Right cardiac atrium (tissue), 5 donors: ENCODE measurements at regions not wholly inside any gene's neighbourhood (a gene's known extent, or its start where the extent isn't known, plus 50 kb on each side); places are given as distances from the start of the nearest gene placed in this dataset.
A peak's percentile ranks its signal among the peaks of the same experiment; 100 is the strongest.

Source experiments
- ATAC-seq, 2 donors: fragments of 200-7000 bp; cut with Tn5 transposase; one replicate each; pipeline versions ENCODE4 v1.8.0 to v1.9.1; 2020; ENCODE audit warnings: moderate library complexity in 2 of 2, mild to moderate bottlenecking in 1 of 2
- DNase-seq, 3 donors: peaks; one replicate each; pipeline ENCODE4 v3.0.0-alpha.2; 2020
- H3K27ac ChIP-seq: one replicate; pipeline ENCODE4 v1.5.1; 2013; ENCODE audit warnings: mild to moderate bottlenecking, low read length, control low read depth, moderate library complexity
- H3K27me3 ChIP-seq: one replicate; pipeline ENCODE4 v1.6.1; 2013; ENCODE audit not compliant: control insufficient read depth, insufficient read depth
- H3K4me1 ChIP-seq: one replicate; pipeline ENCODE4 v1.6.1; 2013; ENCODE audit warnings: low read length; ENCODE audit not compliant: control insufficient read depth, insufficient read depth
- H3K4me3 ChIP-seq: one replicate; pipeline ENCODE4 v1.5.1; 2013; ENCODE audit warnings: low read length, control low read depth
- H3K9me3 ChIP-seq: one replicate; pipeline ENCODE4 v1.6.1; 2013; ENCODE audit warnings: low read length; ENCODE audit not compliant: control insufficient read depth
- WGBS: extraction: QIAGEN DNeasy Blood & Tissue Kit; methylation state at CpG from one replicate; pipeline ENCODE4 v1.1.7; 2013; 5-methylcytosine and 5-hydroxymethylcytosine counted together
- intact Hi-C, 4 donors: fragments of 100-400 bp; cut with DNase I; formaldehyde crosslinking; loops; one replicate each; pipeline versions ENCODE4 v1.11.0 to v1.14.0; 2022 to 2023
- donor health status: healthy with polysubstance abuse.
- donor health status: DM: no; HTN: yes; CAD: no.
- donor health status: DM: no; HTN: no; CAD: no.
- donor health status: DM: no; HTN: yes; CAD: no; lungs with severe emphysema.
- donor health status: DM: yes; HTN: yes; CAD: no.

GRCh38 chr16:14344945-14345344, 273.8 kb downstream of the MRTFB start:
- Histone ChIP-seq H3K27me3 (no peaks in the 10 kb centered on the region), H3K4me3 (no peak overlapping the region), H3K9me3 (no peaks in the 10 kb centered on the region), H3K4me1 (no peaks in the 10 kb centered on the region), H3K27ac (no peak overlapping the region)
- no peak for ATAC-seq
- 74% methylated on average over 9 of the region's 9 CpGs for WGBS
- intact Hi-C loops = no loop called here
- no peak for DNase-seq

GRCh38 chr16:14344292-14344691, 273.2 kb downstream of the MRTFB start:
- intact Hi-C loops = no loop called here
- ATAC-seq (no peak), DNase-seq (no peak)
- Histone ChIP-seq H3K27ac (no peak overlapping the region), H3K27me3 (no peaks in the 10 kb centered on the region), H3K4me1 (no peaks in the 10 kb centered on the region), H3K9me3 (no peaks in the 10 kb centered on the region), H3K4me3 (no peak overlapping the region)
- 65% methylated on average over 5 of the region's 5 CpGs for WGBS

- intact Hi-C loops = no loop called here
- no peaks in the 10 kb centered on the region for H3K9me3 ChIP-seq
- no peaks in the 10 kb centered on the region for H3K27me3 ChIP-seq
- H3K4me3 ChIP-seq = no peak overlapping the region
- no peak overlapping the region for H3K27ac ChIP-seq
- ATAC-seq (no peak), DNase-seq (no peak)
- WGBS = 68% methylated on average over 4 of the region's 4 CpGs
- H3K4me1 ChIP-seq = no peaks in the 10 kb centered on the region
These were observed 270.5 kb downstream of the MRTFB start for GRCh38 chr16:14341324-14342225.

- H3K27ac ChIP-seq = no peak overlapping the region
- WGBS = 86% methylated on average over 2 of the region's 2 CpGs
- H3K9me3 ChIP-seq = no peaks in the 10 kb centered on the region
- intact Hi-C loops = no loop called here
- no peak for ATAC-seq
- no peak for DNase-seq
- no peaks in the 10 kb centered on the region for H3K4me1 ChIP-seq
- no peaks in the 10 kb centered on the region for H3K27me3 ChIP-seq
- no peak overlapping the region for H3K4me3 ChIP-seq
These were observed 268.6 kb downstream of the MRTFB start for GRCh38 chr16:14339694-14340093.

- H3K4me1 ChIP-seq = no peaks in the 10 kb centered on the region
- intact Hi-C loops = no loop called here
- ATAC-seq = no peak
- no peak overlapping the region for H3K27ac ChIP-seq
- WGBS = 82% methylated on average over 4 of the region's 4 CpGs
- no peak for DNase-seq
- H3K4me3 ChIP-seq = no peak overlapping the region
- H3K9me3 ChIP-seq = no peaks in the 10 kb centered on the region
- no peaks in the 10 kb centered on the region for H3K27me3 ChIP-seq
These were observed 267.9 kb downstream of the MRTFB start for GRCh38 chr16:14338969-14339368.

- no peaks in the 10 kb centered on the region for H3K9me3 ChIP-seq
- ATAC-seq (no peak), DNase-seq (no peak)
- no peaks in the 10 kb centered on the region for H3K27me3 ChIP-seq
- no peaks in the 10 kb centered on the region for H3K4me1 ChIP-seq
- no peak overlapping the region for H3K4me3 ChIP-seq
- intact Hi-C loops = no loop called here
- H3K27ac ChIP-seq = no peak overlapping the region
These were observed 267.1 kb downstream of the MRTFB start for GRCh38 chr16:14338236-14338635.

GRCh38 chr16:14337303-14338191, 266.4 kb downstream of the MRTFB start:
- ATAC-seq = peak; percentile 55
- H3K4me3 ChIP-seq = no peak overlapping the region

GRCh38 chr16:14335297-14335696, 264.2 kb downstream of the MRTFB start:
- H3K27me3 ChIP-seq = no peaks in the 10 kb centered on the region
- no peaks in the 10 kb centered on the region for H3K9me3 ChIP-seq
- DNase-seq (no peak), ATAC-seq (no peak)
- no peak overlapping the region for H3K4me3 ChIP-seq
- H3K27ac ChIP-seq = no peak overlapping the region
- intact Hi-C loops = no loop called here
- H3K4me1 ChIP-seq = no peaks in the 10 kb centered on the region
- WGBS = 90% methylated on average over 3 of the region's 3 CpGs

More at GRCh38 chr16:14337303-14338191, 266.4 kb downstream of the MRTFB start:
- H3K4me1 ChIP-seq = no peaks in the 10 kb centered on the region
- no peaks in the 10 kb centered on the region for H3K27me3 ChIP-seq
- DNase-seq = peak in 1 of 3 donors; percentile 69
- no peaks in the 10 kb centered on the region for H3K9me3 ChIP-seq
- intact Hi-C loops = no loop called here
- 56% methylated on average over 22 of the region's 22 CpGs for WGBS
- H3K27ac ChIP-seq = no peak overlapping the region

- 53% methylated on average over 13 of the region's 13 CpGs for WGBS
- ATAC-seq (no peak), DNase-seq (no peak)
- Histone ChIP-seq H3K9me3 (no peaks in the 10 kb centered on the region), H3K4me1 (no peaks in the 10 kb centered on the region), H3K27ac (no peak overlapping the region), H3K27me3 (no peaks in the 10 kb centered on the region), H3K4me3 (no peak overlapping the region)
- intact Hi-C loops = no loop called here
These were observed 263.4 kb downstream of the MRTFB start for GRCh38 chr16:14334366-14335080.

GRCh38 chr16:14333361-14333760, 262.2 kb downstream of the MRTFB start:
- Histone ChIP-seq H3K9me3 (no peaks in the 10 kb centered on the region), H3K27me3 (no peaks in the 10 kb centered on the region), H3K4me3 (no peak overlapping the region), H3K4me1 (no peaks in the 10 kb centered on the region), H3K27ac (no peak overlapping the region)
- WGBS = 88% methylated on average over 2 of the region's 2 CpGs
- DNase-seq = no peak
- intact Hi-C loops = no loop called here
- no peak for ATAC-seq

- ATAC-seq (no peak), DNase-seq (no peak)
- H3K4me3 ChIP-seq = no peak overlapping the region
- peaks cover under 1% of the 10 kb centered on the region for H3K4me1 ChIP-seq
- intact Hi-C loops = no loop called here
- 80% methylated on average over 2 of the region's 2 CpGs for WGBS
- H3K27me3 ChIP-seq = no peaks in the 10 kb centered on the region
- no peak overlapping the region for H3K27ac ChIP-seq
- H3K9me3 ChIP-seq = no peaks in the 10 kb centered on the region
These were observed 259.9 kb downstream of the MRTFB start for GRCh38 chr16:14331020-14331419.
